Keratinocyte (primary cell): ENCODE measurements at regions not wholly inside any gene's neighbourhood (a gene's known extent, or its start where the extent isn't known, plus 50 kb on each side); places are given as distances from the start of the nearest gene placed in this dataset.

Source experiments
- DNase-seq: peaks from one replicate; pipeline ENCODE4 v3.0.0-alpha.2; 2011; ENCODE audit warnings: low read depth, missing footprints, low spot score
- FAIRE-seq: peaks from 2 replicates; lab custom pipeline; 2011; peaks lifted over from hg19 to GRCh38; lab: Jason Lieb, UNC
- H2AFZ ChIP-seq: 2 replicates; pipeline ENCODE4 v1.6.0; 2012; ENCODE audit warnings: low read length, control low read depth, inconsistent platforms; ENCODE audit not compliant: control insufficient read depth
- H3K27ac ChIP-seq: 2 replicates; pipeline ENCODE4 v1.5.1; 2011; ENCODE audit warnings: low read length; ENCODE audit not compliant: control insufficient read depth, insufficient read depth
- H3K27me3 ChIP-seq: 3 replicates; pipeline ENCODE4 v1.6.0; 2011; ENCODE audit warnings: low read length; ENCODE audit not compliant: control insufficient read depth, insufficient read depth; ENCODE audit errors: extremely low read depth
- H3K36me3 ChIP-seq, 2 experiments: 2 replicates in 1 of 2; 3 replicates in 1 of 2; pipeline ENCODE4 v1.5.1; 2011; ENCODE audit warnings: low read length in 2 of 2, mild to moderate bottlenecking in 1 of 2; ENCODE audit not compliant: control insufficient read depth in 2 of 2, insufficient read depth in 2 of 2; ENCODE audit errors: extremely low read depth in 1 of 2
- H3K4me1 ChIP-seq: 3 replicates; pipeline ENCODE4 v1.5.1; 2011; ENCODE audit warnings: low read length; ENCODE audit not compliant: control insufficient read depth, insufficient read depth; ENCODE audit errors: extremely low read depth
- H3K4me2 ChIP-seq: 3 replicates; pipeline ENCODE4 v1.6.0; 2011; ENCODE audit warnings: low read depth, low read length; ENCODE audit not compliant: control insufficient read depth, insufficient read depth; ENCODE audit errors: extremely low read depth
- H3K4me3 ChIP-seq, 3 experiments: fragments of 200-600 bp in 1 of 3; sonication (generic) in 1 of 3; 2 replicates in 2 of 3; 3 replicates in 1 of 3; pipeline ENCODE4 v1.5.1; 2011 to 2016; ENCODE audit warnings: low read length in 3 of 3, mild to moderate bottlenecking in 3 of 3, control low read depth in 2 of 3, inconsistent platforms in 1 of 3, low read depth in 1 of 3, mixed read lengths in 1 of 3, mixed run types in 1 of 3, moderate library complexity in 1 of 3; ENCODE audit not compliant: control insufficient read depth in 2 of 3, insufficient read depth in 2 of 3; ENCODE audit errors: extremely low read depth in 1 of 3
- H3K79me2 ChIP-seq: 2 replicates; pipeline ENCODE4 v1.6.0; 2012; ENCODE audit warnings: low read length; ENCODE audit not compliant: control insufficient read depth, insufficient read depth
- H3K9ac ChIP-seq: 3 replicates; pipeline ENCODE4 v1.6.0; 2011; ENCODE audit warnings: low read length; ENCODE audit not compliant: control insufficient read depth, insufficient read depth; ENCODE audit errors: extremely low read depth
- H3K9me1 ChIP-seq: 3 replicates; pipeline ENCODE4 v1.6.0; 2011; ENCODE audit warnings: low read length; ENCODE audit not compliant: control insufficient read depth, insufficient read depth; ENCODE audit errors: extremely low read depth
- H3K9me3 ChIP-seq: 2 replicates; pipeline ENCODE4 v1.5.1; 2012; ENCODE audit warnings: low read depth, low read length; ENCODE audit not compliant: control insufficient read depth
- H4K20me1 ChIP-seq: 3 replicates; pipeline ENCODE4 v1.6.0; 2011; ENCODE audit warnings: low read length; ENCODE audit not compliant: control insufficient read depth, insufficient read depth; ENCODE audit errors: extremely low read depth
- EZH2 ChIP-seq: IDR thresholded peaks from one replicate; pipeline ENCODE4 v1.6.1; 2012; ENCODE audit warnings: inconsistent platforms, mild to moderate bottlenecking, low read length, moderate library complexity
- dilution Hi-C: fragments of 300-500 bp; cut with MboI; formaldehyde crosslinking; loops from one replicate; pipeline ENCODE4 v1.7.0; 2020; ENCODE audit warnings: low sequenced_read_pairs; ENCODE audit not compliant: extremely low pct_ligation_motif_present
- TF ChIP-seq, protein P1 (sequence below), 3 experiments: IDR thresholded peaks in 1 of 3; conservative IDR thresholded peaks in 1 of 3; optimal IDR thresholded peaks in 1 of 3; 2 replicates in 2 of 3; 3 replicates in 1 of 3; pipeline versions ENCODE3 to v1.5.1; 2011; ENCODE audit warnings: low read length in 3 of 3, mild to moderate bottlenecking in 3 of 3, moderate library complexity in 2 of 3, control low read depth in 1 of 3, inconsistent platforms in 1 of 3; ENCODE audit not compliant: insufficient read depth in 2 of 3; ENCODE audit errors: extremely low read depth in 1 of 3

DNA sequence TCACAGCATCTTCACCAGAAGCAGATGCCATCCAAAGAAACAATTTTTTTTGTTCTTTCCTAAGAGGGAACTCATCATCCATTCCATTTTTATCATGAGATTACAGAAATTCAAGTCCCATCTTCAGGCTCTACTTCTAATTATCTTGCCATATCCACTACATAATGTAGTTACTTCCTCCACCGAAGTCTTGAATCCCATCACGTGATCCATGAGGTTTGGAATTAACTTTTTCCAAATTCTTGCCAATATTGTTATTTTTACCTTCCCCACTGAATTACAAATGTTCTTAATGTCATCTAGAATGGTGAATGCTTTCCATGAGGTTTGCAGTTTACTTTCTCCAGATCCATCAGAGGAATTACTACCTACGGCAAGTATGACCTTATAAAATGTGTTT, 1014.7 kb upstream of the LRRN3 start:
- dilution Hi-C loops = no loop called here

GRCh38 chr7:110084181-110084807, 1006.6 kb upstream of the LRRN3 start:
- Histone ChIP-seq H3K79me2 (no peaks in the 10 kb centered on the region), H3K27me3 (no peaks in the 10 kb centered on the region), H3K9me1 (no peaks in the 10 kb centered on the region), H3K4me2 (no peak overlapping the region), H3K4me3 (no peak overlapping the region), H3K36me3 (no peaks in the 10 kb centered on the region), H3K4me1 (no peaks in the 10 kb centered on the region), H4K20me1 (no peaks in the 10 kb centered on the region), H3K9ac (no peak overlapping the region), H2AFZ (no peak overlapping the region), H3K27ac (no peak overlapping the region), H3K9me3 (no peaks in the 10 kb centered on the region)
- FAIRE-seq = no peak
- TF ChIP-seq EZH2 = no peak
- TF ChIP-seq, protein P1, sequence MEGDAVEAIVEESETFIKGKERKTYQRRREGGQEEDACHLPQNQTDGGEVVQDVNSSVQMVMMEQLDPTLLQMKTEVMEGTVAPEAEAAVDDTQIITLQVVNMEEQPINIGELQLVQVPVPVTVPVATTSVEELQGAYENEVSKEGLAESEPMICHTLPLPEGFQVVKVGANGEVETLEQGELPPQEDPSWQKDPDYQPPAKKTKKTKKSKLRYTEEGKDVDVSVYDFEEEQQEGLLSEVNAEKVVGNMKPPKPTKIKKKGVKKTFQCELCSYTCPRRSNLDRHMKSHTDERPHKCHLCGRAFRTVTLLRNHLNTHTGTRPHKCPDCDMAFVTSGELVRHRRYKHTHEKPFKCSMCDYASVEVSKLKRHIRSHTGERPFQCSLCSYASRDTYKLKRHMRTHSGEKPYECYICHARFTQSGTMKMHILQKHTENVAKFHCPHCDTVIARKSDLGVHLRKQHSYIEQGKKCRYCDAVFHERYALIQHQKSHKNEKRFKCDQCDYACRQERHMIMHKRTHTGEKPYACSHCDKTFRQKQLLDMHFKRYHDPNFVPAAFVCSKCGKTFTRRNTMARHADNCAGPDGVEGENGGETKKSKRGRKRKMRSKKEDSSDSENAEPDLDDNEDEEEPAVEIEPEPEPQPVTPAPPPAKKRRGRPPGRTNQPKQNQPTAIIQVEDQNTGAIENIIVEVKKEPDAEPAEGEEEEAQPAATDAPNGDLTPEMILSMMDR (optimal IDR thresholded peaks at IDR 0.05 in 1 of 3, IDR thresholded peaks at IDR 0.05 in 1 of 3, conservative IDR thresholded peaks at IDR 0.05 in 1 of 3; ENCODE audit: extremely low read depth in 1 of 3, insufficient read depth in 2 of 3, low read length in 3 of 3) = no peak
- dilution Hi-C loops = no loop called here
- DNase-seq = no peak

More for the DNA sequence above, 1014.7 kb upstream of the LRRN3 start:
- Histone ChIP-seq H3K9me1 (no peaks in the 10 kb centered on the region), H3K9ac (no peak overlapping the region), H3K9me3 (no peaks in the 10 kb centered on the region), H3K36me3 (no peaks in the 10 kb centered on the region), H4K20me1 (no peaks in the 10 kb centered on the region), H3K4me2 (no peak overlapping the region), H3K79me2 (no peaks in the 10 kb centered on the region), H3K4me1 (no peaks in the 10 kb centered on the region), H3K27ac (no peak overlapping the region), H3K27me3 (no peaks in the 10 kb centered on the region), H2AFZ (no peak overlapping the region), H3K4me3 (no peak overlapping the region)
- no peak for DNase-seq
- FAIRE-seq = no peak
- no peak for TF ChIP-seq EZH2
- TF ChIP-seq, protein P1 (optimal IDR thresholded peaks at IDR 0.05 in 1 of 3, IDR thresholded peaks at IDR 0.05 in 1 of 3, conservative IDR thresholded peaks at IDR 0.05 in 1 of 3; ENCODE audit: extremely low read depth in 1 of 3, insufficient read depth in 2 of 3, low read length in 3 of 3) = no peak
